Coronary artery (tissue), 2 donors: ENCODE measurements at regions not wholly inside any gene's neighbourhood (a gene's known extent, or its start where the extent isn't known, plus 50 kb on each side); places are given as distances from the start of the nearest gene placed in this dataset.

ENCODE experiments used
- DNase-seq: peaks from one replicate; pipeline ENCODE4 v3.0.0-alpha.2; 2017; ENCODE audit warnings: low spot score
- H3K27ac ChIP-seq, 2 donors: fragments of 200-600 bp; sonication (generic); one replicate each; pipeline ENCODE4 v1.5.1; 2016 to 2019
- H3K4me3 ChIP-seq: fragments of 200-600 bp; sonication (generic); 2 replicates; pipeline ENCODE4 v1.5.1; 2016; ENCODE audit warnings: mild to moderate bottlenecking, moderate library complexity
- CTCF ChIP-seq: fragments of 200-600 bp; sonication (generic); IDR thresholded peaks from one replicate; pipeline ENCODE4 v1.5.1; 2019; ENCODE audit warnings: antibody characterized with exemption

GRCh38 chr2:76447294-76447693, 736.6 kb upstream of the GCFC2 start:
- Histone ChIP-seq H3K27ac (no peak overlapping the region), H3K4me3 (no peak overlapping the region)
- TF ChIP-seq CTCF, result no peak
- no peak for DNase-seq

- no peak for TF ChIP-seq CTCF
- no peak overlapping the region for H3K4me3 ChIP-seq
- DNase-seq, result no peak
- no peak overlapping the region for H3K27ac ChIP-seq
Observed at GRCh38 chr2:76446872-76447271, 736.2 kb upstream of the GCFC2 start.

GRCh38 chr2:76445880-76446279, 735.2 kb upstream of the GCFC2 start:
- TF ChIP-seq CTCF, result no peak
- Histone ChIP-seq H3K4me3 (no peak overlapping the region), H3K27ac (no peak overlapping the region)
- DNase-seq, result no peak

GRCh38 chr2:76444732-76445131, 734.0 kb upstream of the GCFC2 start:
- H3K4me3 ChIP-seq, result no peak overlapping the region
- TF ChIP-seq CTCF, result no peak
- H3K27ac ChIP-seq, result no peak overlapping the region
- DNase-seq, result no peak

GRCh38 chr2:76437564-76437963, 726.8 kb upstream of the GCFC2 start:
- no peak for DNase-seq
- H3K4me3 ChIP-seq, result no peak overlapping the region
- no peak overlapping the region for H3K27ac ChIP-seq
- no peak for TF ChIP-seq CTCF

- DNase-seq, result no peak
- no peak for TF ChIP-seq CTCF
- Histone ChIP-seq H3K4me3 (no peak overlapping the region), H3K27ac (no peak overlapping the region)
Observed at GRCh38 chr2:76429374-76429773, 718.7 kb upstream of the GCFC2 start.

GRCh38 chr2:76427452-76427851, 716.7 kb upstream of the GCFC2 start:
- no peak for TF ChIP-seq CTCF
- Histone ChIP-seq H3K27ac (no peak overlapping the region), H3K4me3 (no peak overlapping the region)
- DNase-seq, result no peak
